C4-2B (cell line): ENCODE measurements at regions not wholly inside any gene's neighbourhood (a gene's known extent, or its start where the extent isn't known, plus 50 kb on each side); places are given as distances from the start of the nearest gene placed in this dataset.

Source experiments
- CTCF ChIP-seq: fragments of 450-650 bp; conservative IDR thresholded peaks from 2 replicates; pipeline ENCODE4 v1.5.1; 2017; ENCODE audit warnings: mild to moderate bottlenecking
- ZFX ChIP-seq: fragments of 450-650 bp; IDR thresholded peaks from 2 replicates; pipeline ENCODE4 v1.6.1; 2017

GRCh38 chr2:236835307-236836024, 250.2 kb upstream of the COPS8 start:
- TF ChIP-seq CTCF (no peak), ZFX (no peak)
